T-helper 22 cell (primary cell): ENCODE measurements at regions not wholly inside any gene's neighbourhood (a gene's known extent, or its start where the extent isn't known, plus 50 kb on each side); places are given as distances from the start of the nearest gene placed in this dataset.
"Not testable (repeated sequence)": the region's sequence is repeated elsewhere in the genome, so short reads cannot be mapped to it uniquely, and the experiment has no call there.

ENCODE experiments used
- DNase-seq: peaks from one replicate; pipeline ENCODE4 v3.0.0-alpha.2; 2020; ENCODE audit warnings: low read depth

DNA sequence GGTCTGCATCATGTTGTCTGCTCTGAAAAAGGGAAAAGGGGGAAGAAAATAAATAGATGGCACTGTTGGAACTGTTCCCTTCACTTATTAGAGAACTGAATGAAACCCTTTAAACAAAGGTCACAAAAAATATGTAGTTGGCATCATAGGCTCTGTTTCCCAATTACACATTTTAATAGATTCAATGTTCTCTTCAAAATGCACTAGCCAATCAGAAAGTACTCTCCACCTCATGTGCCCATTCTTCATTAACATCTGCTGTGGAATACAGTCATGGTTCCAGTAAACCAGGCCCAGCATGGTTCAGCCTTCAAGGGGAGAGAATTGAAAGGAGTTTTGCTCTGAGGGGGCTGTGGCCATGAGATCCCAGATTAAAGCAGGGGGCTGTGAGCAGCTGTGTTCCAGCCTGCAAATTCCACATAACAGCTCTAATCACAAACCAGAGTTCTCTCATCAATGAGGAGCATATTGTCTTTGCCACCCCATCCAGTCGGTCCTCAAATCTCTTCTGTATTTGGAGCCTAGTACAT, 165.9 kb upstream of the CREB1 start:
- DNase-seq = no peak

DNA sequence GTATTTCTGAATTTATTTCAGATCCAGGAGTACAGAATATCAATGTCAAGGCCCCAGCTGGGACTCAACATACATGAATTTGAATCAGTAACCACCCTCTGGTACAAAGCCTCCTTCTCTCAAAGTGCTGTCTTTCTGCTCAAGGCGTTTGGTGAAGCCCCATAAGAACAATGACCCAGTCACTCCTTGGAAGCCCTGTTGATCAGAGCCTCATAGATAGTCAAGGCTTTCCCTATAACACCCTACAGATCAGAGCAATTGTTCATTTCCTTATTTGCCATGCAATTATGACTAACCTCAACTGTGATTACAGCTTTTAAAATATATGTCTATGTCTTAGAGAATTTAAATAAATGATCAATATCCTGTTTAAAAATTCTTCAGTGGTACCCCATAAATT, 159.1 kb upstream of the CREB1 start:
- DNase-seq = no peak

DNA sequence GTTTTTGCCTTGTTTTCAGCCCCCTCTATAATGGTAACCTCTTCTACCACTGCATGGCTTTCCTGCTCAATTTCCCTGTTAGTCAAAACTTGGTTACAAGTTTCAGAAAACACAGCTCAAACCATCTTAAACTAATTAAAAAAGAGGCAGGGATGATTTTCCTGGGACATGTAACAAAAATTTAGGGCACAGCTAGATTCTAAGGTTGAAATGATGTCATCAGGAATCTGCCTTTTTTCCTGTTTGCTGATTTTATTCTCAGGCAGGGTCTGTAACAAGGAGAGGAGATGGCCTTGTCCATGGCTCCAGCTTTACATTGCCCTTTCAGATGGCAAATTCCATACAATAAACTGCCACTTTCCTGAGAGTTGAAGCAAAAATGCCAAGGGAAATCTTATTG, 157.9 kb upstream of the CREB1 start:
- no peak for DNase-seq

DNA sequence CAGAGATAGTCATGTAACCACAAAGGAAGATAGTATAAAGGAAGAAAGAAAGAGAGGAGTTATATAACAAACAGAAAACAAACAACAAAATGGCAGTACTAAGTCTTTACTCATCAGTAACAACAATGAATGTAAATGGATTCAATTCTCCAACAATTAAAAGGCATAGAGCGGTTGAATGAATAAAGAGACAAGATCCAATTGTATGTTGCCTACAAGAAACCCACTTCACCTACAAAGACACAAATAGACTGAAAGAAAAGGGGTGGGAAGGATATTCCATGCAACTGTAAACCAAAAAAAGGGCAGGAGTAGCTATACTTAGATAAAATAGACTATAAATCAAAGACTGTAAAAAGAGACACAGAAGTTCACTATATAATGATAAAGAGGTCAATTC, 157.3 kb upstream of the CREB1 start:
- no peak for DNase-seq

DNA sequence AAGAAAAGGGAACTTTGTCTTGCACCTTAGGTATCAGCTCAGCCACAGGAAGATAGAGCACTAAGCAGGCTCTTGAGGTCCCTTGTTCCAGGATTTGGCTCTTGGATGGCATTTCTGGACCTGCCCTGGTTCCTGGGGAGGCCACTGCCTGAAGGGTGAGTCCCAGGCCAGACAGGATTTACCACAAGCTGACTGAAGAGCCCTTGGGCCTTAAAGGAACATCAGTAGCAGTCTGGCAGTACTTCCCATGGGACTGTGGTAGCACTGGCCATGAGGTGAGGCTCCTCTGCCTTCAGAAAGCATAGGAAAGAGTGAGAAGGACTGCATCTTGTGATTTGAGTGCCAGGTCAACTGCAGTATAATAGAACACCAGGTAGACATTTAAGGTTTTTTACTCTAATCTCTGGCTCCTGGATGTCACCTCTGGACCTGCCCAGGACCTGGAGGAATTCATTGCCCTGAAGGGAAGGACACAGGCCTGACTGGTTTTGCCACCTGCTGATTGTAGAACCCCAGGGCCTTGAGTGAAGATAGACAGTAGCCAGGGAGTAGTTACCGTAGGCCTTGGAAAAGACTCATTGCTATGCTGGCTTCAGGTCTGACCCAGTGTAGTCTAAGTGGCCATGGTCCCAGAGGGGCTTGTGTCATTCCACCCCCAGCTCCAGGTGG, 154.4 kb upstream of the CREB1 start:
- no peak for DNase-seq

DNA sequence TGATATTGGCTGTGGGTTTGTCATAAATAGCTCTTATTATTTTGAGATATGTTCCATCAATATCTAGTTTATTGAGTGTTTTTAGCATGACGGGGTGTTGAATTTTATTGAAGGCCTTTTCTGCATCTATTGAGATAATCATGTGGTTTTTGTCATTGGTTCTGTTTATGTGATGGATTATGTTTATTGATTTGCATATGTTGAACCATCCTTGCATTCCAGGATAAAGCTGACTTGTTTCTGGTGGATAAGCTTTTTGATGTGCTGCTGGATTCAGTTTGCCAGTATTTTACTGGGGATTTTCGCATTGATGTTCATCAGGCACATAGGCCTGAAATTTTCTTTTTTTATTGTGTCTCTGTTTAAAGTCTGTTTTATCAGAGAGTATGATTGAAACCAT, 151.1 kb upstream of the CREB1 start:
- not testable (repeated sequence) for DNase-seq

DNA sequence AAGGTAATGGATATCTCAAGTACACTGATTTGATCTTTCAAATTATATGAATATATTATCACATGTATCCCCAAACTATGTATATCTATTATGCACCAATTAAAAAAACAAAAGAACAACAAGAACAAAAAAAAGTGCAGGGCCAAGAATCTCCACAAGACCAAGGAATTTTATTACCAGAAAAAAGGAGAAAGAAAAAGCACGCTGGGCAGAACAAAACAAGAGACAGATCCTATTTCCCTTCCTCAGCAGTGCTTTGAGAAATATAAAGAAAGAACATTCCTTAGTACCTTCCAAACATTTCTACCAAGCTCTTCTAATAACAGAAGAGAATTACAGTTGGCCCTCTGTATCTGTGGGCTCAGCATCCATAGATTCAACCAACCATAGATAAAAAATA, 144.7 kb upstream of the CREB1 start:
- no peak for DNase-seq

DNA sequence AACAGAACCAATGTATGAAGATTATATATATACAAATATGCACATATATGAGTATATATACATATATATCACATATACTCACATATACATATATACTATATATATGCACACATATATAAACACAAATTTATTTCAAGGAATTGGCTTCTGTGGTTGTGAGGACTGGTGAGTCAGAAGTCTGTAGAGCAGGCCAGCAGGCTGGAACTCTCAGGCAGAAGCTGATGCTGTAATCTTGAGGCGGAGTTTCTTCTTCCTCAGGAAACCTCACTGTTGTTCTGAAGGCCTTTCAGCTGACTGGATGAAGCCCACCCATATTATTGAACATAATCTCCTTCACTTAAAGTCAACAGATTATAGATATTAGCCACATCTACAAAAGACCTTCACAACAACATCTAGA, 143.9 kb upstream of the CREB1 start:
- DNase-seq = no peak

DNA sequence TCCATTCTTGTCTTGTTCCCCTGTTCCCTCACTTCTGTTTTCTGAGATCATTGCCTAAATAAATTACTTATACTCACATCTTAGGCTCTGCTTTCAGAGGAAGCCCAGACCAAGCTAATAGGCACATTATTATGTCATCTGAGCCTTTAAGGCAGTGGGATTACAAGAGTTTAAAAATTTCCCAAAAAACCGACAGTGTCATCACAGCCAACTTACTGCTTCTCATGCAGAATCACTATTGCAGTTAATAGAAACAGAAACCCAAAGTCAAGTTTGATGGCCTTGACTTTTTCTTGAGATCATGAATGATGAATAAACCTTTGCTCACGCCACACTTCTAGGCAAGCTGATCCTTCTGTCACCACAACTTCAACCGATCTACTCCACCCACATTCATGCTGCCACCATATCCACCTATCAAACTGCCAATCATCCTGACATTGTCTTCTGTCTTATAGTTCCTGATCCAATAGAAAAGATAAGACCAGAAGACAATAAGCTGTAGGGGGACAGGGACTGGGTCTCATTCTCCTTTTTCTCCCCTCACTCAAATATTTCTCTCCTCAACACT, 142.7 kb upstream of the CREB1 start:
- no peak for DNase-seq

DNA sequence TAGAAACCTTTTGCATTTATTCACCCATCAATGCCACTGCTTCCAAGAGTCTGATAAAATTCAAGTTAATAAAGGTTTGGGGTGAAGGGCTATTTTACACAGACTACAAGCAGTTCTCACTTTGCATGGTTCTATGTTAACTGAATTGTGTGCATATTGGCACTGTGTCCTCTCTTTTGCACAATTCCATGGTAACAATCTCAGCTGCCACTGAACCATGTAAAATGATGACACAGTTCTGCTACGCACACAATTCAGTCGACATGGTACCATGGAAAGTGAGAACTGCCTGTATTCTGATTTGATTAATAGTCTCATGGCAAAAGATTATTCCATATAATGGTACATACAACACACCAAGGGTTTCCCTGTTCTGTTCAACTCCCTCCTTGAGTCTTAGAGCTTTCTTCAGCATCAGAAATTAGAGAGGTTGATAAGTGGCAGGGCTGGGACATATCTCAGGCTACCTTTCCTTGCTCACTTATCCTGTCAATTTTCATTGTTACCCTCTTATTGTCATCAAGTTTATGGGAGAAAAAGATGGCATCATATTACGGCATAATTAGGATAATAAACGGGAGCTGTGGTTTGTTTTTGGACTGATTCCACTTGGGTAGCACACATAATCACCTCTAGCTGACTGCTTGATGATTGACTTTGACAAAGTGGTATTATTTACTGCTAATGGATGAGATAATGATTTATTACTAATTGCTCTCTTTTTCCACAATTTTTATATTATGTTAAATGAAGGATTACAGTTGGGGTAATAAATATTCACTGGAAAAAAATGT, 139.3 kb upstream of the CREB1 start:
- no peak for DNase-seq

DNA sequence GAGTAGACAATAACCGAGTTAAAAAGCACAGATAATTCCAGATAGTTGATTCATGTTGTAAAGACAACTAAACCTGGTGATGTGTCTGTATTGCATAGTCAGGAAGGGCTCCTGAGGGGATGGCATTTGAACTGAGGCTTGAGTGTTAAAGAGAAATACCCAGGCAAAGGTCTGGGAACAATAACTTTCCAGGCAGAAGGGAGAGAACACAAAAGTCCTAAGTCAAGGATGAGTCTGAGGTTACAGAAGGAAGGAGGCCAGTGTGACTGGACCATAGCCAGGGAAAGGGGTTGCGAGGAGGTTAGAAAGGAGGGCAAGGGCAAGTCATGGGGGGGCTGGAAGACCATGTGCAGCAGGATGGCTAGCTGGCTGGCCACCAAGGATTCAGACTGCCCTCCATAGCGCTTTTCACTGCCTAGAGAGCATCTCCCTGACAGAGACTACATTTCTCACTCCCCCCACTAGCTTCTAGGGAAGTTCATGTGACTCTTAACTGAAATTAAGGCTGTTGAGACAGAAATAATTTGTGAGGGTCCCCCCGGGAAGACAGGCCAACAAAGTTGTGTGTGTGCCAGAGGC, 135.5 kb upstream of the CREB1 start:
- no peak for DNase-seq

DNA sequence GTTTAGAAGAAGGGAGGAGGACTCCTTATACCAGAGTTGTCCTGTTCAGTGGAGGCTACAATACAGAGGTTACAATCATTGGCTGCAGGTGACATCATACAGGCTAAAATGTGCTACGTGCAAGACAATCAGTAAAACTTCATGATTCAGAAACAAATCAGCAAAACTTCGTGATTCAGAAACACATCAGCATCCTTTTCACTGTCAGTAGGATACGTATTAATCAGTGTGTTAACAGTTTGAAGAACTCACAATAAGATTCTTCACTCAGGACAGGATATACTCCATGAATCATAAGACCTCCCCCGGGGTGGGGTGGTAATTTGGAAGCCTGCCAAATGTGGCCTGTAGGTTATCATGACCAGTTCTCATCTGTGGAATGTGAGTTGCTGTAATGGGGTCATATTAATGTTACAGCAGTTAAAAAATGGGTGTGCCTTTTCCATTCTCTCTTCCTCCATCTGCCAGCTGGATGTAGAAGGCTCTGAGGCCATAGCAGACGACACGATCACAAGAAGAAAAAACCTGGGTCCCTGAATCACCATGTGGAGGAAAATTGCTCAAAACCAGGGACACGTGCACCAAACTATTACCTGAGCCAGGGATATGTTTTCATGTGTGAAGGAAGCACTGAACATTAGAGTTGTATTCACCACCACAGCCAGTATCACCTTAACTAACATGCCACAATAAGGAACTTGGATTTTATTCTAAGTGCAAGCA, 134.8 kb upstream of the CREB1 start:
- no peak for DNase-seq

DNA sequence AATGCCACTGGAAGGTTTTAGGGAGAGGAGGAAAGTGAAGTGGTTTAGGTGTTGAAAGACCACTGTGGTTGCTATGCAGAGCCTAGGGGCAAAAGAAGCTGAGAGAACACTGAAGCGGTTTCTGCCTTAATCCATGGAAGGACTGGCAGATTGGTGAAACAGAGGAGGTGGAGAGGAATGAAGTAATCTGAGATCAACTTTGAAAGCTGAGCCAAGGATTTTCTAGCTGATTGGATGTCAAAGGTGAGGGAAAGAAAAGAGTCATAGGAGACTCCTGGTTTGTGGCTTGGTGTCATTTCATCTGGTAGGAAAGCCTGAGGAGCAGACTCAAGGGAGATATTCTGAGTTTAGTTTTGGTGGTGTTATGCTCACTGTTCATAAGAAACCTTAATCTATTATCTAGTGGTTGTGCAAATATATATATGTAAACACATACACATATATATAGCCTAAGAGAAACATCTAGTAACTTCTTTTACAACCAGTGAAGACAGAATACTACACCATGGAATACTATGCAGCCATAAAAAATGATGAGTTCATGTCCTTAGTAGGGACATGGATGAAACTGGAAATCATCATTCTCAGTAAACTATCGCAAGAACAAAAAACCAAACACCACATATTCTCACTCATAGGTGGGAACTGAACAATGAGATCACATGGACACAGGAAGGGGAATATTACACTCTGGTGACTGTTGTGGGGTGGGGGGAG, 134.1 kb upstream of the CREB1 start:
- no peak for DNase-seq

DNA sequence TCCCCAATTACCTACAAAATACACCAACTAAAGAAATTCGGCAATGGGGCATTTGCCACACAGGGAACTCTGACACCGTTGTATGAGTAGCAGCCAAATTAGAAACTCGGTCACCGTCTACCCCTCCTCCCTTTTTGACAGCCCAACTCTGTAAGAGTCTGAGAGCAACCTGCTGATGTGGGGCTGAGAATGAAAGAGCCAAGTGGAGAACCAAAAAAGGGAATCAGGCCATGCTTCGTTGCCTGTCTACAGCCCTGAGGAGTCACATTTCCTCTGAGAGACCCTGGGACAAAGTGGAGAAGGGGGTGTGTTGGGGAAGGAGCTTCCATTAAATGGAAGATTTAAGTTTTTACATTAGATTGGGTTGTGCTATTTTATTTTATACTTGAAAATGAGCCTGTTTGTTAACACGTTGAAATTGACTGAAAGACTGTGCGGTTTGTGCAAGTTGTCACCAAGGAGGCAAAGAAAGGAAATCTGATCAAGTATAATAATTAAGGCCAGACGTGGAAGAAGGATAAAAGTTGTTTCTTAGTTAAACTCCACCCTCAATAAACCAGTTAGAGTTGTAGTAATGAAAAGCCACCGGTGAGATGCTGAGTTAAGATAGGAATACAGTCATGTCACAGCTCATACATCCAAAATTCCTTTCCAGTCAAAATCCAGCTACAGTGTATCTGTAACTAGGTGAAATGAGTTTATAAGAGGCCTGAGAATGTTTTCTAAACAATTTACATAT, 131.7 kb upstream of the CREB1 start:
- no peak for DNase-seq

DNA sequence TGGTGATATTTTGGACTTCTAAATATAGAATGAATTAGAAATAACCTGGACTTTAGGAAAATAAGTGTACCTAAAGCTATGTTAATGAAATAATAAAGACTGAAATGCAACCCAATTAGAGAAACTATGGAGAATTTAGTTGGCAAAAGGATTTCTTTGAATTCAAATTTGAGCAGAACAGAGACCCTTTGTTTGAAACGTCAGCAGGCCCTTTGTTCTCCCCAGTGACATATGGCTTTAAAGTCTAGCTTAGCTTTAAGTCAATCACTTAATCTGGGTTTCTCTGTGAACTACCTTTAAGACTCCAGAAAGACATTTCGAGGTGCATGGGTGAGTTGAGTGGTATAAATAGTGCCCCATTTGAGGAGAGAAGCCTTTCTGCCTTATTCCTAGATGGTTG, 130.5 kb upstream of the CREB1 start:
- DNase-seq = no peak

DNA sequence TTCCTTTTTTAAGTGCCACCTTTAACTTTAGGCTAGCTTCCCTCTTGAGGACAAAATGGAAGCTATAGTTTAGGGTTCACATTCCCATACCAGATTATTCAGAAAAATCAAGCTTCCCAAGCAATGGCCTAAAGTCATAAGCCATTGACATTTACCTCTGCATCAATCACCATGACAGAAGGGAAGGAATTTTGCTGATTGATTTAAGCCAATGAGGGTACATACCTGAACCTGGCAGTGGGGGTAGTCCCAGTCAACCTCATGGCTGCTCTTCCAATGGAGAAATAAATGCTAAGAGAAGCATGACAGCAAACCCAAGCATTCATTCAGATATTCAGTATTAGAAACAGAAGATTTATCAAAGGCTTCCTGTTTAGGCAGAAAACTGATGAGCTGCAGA, 128.4 kb upstream of the CREB1 start:
- no peak for DNase-seq

DNA sequence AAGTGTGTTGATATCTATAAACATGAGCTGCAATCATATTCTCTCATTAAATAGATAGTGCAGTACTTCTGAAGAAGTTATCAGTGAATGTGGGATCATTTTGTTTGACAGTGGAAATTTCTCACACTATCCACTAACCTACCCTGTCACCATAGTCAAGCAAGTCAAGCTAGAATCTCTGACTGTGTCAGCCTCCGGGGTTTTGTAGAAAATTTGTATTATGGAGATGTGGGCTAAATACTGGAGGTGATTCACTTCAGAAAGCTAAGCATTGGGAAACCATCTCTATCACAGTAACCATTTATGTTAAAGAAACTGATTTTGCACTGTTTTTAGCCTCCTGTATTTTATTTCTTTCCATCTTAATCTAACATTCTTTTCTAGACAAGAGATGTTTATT, 126.6 kb upstream of the CREB1 start:
- DNase-seq = no peak

DNA sequence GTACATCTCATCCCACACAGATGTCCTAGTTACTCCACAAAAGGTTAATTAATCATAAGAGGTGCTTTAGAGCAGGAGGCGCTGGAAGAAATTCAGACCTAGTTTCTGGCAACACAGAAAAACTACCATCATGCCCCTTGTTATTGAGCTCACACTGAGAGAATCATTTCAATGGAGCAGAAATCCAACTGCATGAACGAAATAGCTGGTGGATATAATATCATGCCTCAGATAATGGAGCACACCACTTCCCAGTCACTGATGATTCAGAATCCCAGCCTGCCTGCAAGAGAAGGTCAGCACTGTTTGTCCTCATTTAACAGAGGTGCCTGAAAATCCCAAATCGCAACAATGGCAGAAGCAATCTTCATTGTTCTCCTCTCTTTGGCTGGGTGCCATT, 125.8 kb upstream of the CREB1 start:
- no peak for DNase-seq

DNA sequence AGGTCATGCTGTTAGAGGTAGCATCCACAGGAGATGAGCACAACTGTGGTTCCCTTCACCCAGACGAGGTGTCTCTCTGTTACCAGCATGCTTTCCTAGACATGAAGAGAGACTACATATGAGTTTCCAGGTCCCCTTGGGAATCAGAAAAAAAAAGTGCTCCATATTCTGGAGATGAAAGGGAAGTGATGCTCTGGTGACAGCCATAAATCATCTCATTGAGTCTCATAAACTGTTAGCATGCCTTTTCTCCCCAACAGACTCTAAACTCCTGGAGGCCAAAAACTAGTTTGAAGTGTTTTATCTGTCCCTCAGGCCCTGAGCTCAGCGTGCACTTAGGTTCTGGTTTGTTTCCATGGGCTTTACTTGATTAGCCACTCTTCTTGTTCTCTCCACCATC, 124.6 kb upstream of the CREB1 start:
- no peak for DNase-seq

DNA sequence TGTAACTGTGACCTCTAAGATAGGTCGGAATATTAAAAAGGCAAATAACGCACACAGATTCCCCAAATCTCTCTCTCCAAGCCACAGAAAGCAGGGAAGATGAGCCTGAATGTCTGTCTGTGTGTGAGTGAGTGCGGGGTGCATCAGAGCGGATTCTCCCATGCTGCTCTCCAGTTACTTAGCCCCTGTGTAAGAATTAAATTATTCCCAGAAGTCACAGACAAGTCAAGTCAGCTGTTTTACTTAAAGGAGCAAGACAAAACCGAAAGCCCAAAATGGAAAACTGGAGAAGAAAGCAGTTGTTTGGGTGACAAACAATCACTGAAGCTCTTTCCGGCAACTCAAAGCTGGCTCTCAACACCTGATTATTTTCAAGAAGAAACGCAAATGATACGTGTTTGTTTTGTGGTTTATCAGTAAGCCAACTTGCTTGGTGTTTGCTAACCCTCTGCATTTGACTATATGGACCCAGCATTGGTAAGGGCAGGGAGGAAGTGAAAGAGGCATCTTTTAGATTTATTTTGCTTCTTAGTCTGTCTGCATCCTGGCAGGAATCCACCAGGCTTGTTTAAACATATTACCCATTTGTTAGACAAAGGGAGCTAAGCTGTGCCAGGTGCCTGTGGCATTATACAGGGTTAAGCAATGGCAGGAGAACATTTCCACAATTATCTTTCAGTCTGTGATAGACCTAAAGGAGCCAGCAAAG, 121.5 kb upstream of the CREB1 start:
- no peak for DNase-seq
